ENCODE measurements at regions not wholly inside any gene's neighbourhood (a gene's known extent, or its start where the extent isn't known, plus 50 kb on each side); places are given as distances from the start of the nearest gene placed in this dataset.

DNA sequence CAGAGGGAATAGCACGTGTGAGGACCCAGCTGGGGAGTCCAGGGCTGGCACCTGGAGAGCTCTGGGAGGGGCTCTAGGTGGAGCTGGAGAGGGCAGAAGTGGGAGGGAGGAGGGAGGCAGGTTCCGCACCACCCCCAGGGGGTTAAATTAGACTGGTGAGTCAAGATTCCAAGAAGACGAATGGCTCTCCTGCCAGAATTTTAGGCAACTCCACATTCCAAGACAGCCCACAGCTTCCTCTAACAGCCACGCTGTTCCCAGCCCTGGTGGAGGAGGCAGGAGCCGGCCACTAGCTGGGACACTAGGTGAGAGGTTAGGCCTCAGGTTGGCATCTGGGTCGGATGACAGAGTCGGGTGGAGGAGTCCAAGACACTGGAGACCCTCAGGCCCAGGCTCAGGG, 60.2 kb downstream of the TFAP2C start:
- Histone ChIP-seq H3K27me3 (no peaks in the 10 kb centered on the region), H3K4me3 (no peak overlapping the region), H3K9me3 (no peaks in the 10 kb centered on the region), H3K27ac (no peak overlapping the region), H3K36me3 (no peaks in the 10 kb centered on the region), H3K4me1 (no peaks in the 10 kb centered on the region)
- no peak for TF ChIP-seq CTCF (IDR thresholded peaks at IDR 0.05)
- no peak for DNase-seq
- peak; percentile 54 for ATAC-seq
- intact Hi-C loops (cut with DNase I), result no loop called here

DNA sequence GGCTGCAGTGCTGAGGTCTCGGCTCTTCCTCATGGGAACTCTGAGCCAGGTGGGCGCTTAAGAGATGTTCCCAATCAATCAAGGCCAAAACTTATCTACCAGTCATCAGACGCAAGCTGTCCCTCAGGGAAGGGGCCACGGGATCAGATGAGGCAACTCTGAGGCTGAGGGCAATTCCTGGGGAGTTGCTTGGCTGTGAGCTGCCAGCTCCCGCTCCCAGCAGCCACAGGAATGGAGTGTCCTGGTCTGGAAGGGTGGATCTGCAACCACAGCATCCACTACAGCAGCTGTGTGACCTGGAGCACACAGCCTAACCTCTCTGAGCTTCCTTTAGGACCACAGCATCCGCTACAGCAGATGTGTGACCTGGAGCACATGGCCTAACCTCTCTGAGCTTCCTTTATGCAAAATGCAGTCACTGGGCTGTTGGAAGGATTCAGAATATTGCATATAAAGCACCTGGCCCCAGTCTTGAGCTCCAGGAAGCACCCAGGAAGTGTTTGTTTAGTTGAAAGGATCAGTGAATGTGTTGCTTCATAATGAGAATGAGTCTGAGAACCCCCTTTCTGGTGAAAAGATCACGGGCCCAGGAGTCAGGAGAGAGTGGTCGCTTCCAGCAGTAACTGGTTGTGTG, 60.9 kb downstream of the TFAP2C start:
- DNase-seq, result no peak
- Histone ChIP-seq H3K9me3 (no peaks in the 10 kb centered on the region), H3K36me3 (no peaks in the 10 kb centered on the region), H3K4me3 (no peak overlapping the region), H3K4me1 (no peaks in the 10 kb centered on the region), H3K27ac (no peak overlapping the region), H3K27me3 (no peaks in the 10 kb centered on the region)
- intact Hi-C loops (cut with DNase I), result no loop called here
- no peak for TF ChIP-seq CTCF (IDR thresholded peaks at IDR 0.05)
- no peak for ATAC-seq

DNA sequence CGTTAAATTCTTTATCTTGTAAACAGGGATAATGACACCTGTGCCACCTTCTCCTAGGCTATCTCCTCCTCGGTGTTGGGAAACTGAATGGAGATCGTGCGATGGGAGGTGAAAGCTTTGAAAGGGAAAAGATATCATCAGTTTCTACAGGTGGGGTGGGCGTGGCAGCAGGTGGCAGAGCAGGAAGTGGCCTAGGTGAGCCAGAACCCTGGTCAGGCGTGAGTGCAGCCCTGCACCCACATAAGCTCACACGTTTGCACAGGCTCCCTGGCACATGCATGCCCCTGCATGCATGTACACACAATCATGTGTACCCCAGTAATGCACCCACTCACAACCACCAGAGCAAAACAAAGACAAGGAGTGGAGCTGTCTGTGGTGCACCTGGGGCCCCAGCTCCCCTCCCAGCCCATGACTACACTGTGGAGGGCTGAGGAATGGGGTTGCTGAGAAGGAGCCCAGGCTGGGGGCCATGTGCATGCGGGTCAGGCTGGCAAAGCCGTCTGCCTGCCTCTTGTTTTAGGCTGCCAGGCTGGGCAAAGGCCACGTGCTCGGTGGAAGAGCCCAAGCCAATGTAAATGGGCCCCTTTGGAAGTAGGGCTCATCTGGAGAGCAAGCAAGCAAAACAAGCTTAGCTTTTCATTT, 61.5 kb downstream of the TFAP2C start:
- Histone ChIP-seq H3K27ac (no peak overlapping the region), H3K9me3 (no peaks in the 10 kb centered on the region), H3K4me1 (no peaks in the 10 kb centered on the region), H3K4me3 (no peak overlapping the region), H3K27me3 (no peaks in the 10 kb centered on the region), H3K36me3 (no peaks in the 10 kb centered on the region)
- intact Hi-C loops (cut with DNase I), result no loop called here
- TF ChIP-seq CTCF (IDR thresholded peaks at IDR 0.05), result no peak
- ATAC-seq, result no peak
- no peak for DNase-seq

DNA sequence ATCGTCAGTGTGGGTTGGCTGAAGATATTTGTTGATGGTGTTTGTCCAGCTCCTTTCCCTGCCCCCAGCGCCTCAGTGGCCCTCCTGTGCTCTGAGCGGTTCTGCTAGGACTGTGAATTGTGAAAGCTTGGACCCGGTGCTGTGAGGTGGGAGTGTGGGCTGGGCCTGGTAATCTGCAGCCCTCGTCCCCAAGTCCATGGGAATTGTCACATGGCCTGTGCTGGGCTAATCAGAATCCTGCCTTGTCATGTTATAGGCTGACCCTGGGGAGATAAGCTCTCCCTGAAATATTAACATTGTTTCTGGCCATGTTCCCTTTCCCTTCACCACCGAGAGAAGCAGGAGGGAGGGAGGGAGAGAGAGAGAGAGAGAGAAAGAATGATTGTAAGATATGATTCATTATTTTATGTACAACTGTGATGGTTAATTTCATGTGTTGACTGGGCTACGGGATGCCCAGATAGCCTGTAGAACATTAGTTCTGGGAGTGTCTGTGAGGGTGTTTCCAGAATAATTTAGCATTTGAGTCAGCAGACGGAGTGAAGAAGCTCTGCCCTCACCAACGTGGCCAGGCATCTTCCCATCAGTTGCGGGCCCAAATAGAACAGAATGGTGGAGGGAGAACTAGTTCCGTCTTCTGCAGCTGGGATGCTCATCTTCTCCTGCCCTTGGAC, 62.4 kb downstream of the TFAP2C start:
- ATAC-seq (no peak), DNase-seq (no peak)
- no peaks in the 10 kb centered on the region for H3K9me3 ChIP-seq
- no peaks in the 10 kb centered on the region for H3K27me3 ChIP-seq
- intact Hi-C loops (cut with DNase I), result no loop called here
- no peak overlapping the region for H3K4me3 ChIP-seq
- H3K36me3 ChIP-seq, result no peaks in the 10 kb centered on the region
- H3K27ac ChIP-seq, result no peak overlapping the region
- no peaks in the 10 kb centered on the region for H3K4me1 ChIP-seq
- TF ChIP-seq CTCF (IDR thresholded peaks at IDR 0.05), result no peak

DNA sequence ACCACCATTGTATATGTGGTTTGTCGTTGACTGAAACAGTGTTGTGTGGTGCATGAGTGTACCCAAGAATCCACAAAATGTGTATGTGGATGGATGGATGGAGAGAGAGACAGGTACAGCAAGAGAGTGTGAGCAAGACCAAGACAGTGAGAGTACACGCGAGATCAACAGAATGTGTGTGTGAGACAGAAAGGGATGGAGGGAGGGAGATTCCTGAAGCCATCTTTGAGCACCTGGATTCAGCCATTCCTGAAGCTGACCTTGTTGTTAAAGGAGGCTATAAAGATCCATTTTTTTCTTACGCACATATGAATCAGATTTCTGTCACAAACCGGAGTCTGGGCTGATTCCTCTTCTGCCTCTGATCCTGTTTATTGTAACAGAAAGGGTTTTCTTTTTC, 64.1 kb downstream of the TFAP2C start:
- no peaks in the 10 kb centered on the region for H3K27me3 ChIP-seq
- no peak overlapping the region for H3K4me3 ChIP-seq
- no peak for ATAC-seq
- no peaks in the 10 kb centered on the region for H3K36me3 ChIP-seq
- H3K9me3 ChIP-seq, result no peaks in the 10 kb centered on the region
- intact Hi-C loops (cut with DNase I), result no loop called here
- H3K4me1 ChIP-seq, result no peaks in the 10 kb centered on the region
- no peak overlapping the region for H3K27ac ChIP-seq
- no peak for DNase-seq
- TF ChIP-seq CTCF (IDR thresholded peaks at IDR 0.05), result no peak

All from upper lobe of right lung (tissue), 1 donor.